ENCODE measurements at regions not wholly inside any gene's neighbourhood (a gene's known extent, or its start where the extent isn't known, plus 50 kb on each side); places are given as distances from the start of the nearest gene placed in this dataset.

- DNase-seq (ENCODE audit: low read depth) = peak; percentile 75
Observed at GRCh38 chr17:17398188-17398942, 78.4 kb upstream of the MED9 start.

- peak; percentile 59 for DNase-seq (ENCODE audit: low read depth)
Observed at GRCh38 chr17:17398943-17399926, 77.6 kb upstream of the MED9 start.

- DNase-seq (ENCODE audit: low read depth) = no peak
Observed at GRCh38 chr17:17400070-17400469, 76.7 kb upstream of the MED9 start.

- no peak for DNase-seq (ENCODE audit: low read depth)
Observed at GRCh38 chr17:17400566-17401184, 76.1 kb upstream of the MED9 start.

- DNase-seq (ENCODE audit: low read depth) = peak; percentile 39
Observed at GRCh38 chr17:17401271-17401781, 75.5 kb upstream of the MED9 start.

GRCh38 chr17:17402558-17402957 is 74.2 kb upstream of the MED9 start:
- no peak for DNase-seq (ENCODE audit: low read depth)

GRCh38 chr17:17403065-17403464 is 73.7 kb upstream of the MED9 start:
- no peak for DNase-seq (ENCODE audit: low read depth)

GRCh38 chr17:17403899-17404576 is 72.8 kb upstream of the MED9 start:
- no peak for DNase-seq (ENCODE audit: low read depth)

- DNase-seq (ENCODE audit: low read depth) = no peak
Observed at GRCh38 chr17:17405673-17406072, 71.1 kb upstream of the MED9 start.

GRCh38 chr17:17406225-17406624 is 70.6 kb upstream of the MED9 start:
- DNase-seq (ENCODE audit: low read depth) = peak; percentile 23

GRCh38 chr17:17408236-17408794 is 68.5 kb upstream of the MED9 start:
- peak; percentile 79 for DNase-seq (ENCODE audit: low read depth)

- no peak for DNase-seq (ENCODE audit: low read depth)
Observed at GRCh38 chr17:17410357-17410756, 66.4 kb upstream of the MED9 start.

- DNase-seq (ENCODE audit: low read depth) = no peak
Observed at GRCh38 chr17:17411692-17412091, 65.1 kb upstream of the MED9 start.

GRCh38 chr17:17412326-17412725 is 64.5 kb upstream of the MED9 start:
- peak; percentile 64 for DNase-seq (ENCODE audit: low read depth)

- no peak for DNase-seq (ENCODE audit: low read depth)
Observed at GRCh38 chr17:17413215-17413792, 63.5 kb upstream of the MED9 start.

- DNase-seq (ENCODE audit: low read depth) = peak; percentile 38
Observed at GRCh38 chr17:17413821-17414220, 63.0 kb upstream of the MED9 start.

GRCh38 chr17:17414341-17414805 is 62.4 kb upstream of the MED9 start:
- DNase-seq (ENCODE audit: low read depth) = peak; percentile 95

- DNase-seq (ENCODE audit: low read depth) = peak; percentile 22
Observed at GRCh38 chr17:17415006-17415405, 61.8 kb upstream of the MED9 start.

GRCh38 chr17:17416007-17416399 is 60.8 kb upstream of the MED9 start:
- peak; percentile 88 for DNase-seq (ENCODE audit: low read depth)

- DNase-seq (ENCODE audit: low read depth) = peak; percentile 84
Observed at GRCh38 chr17:17416400-17417360, 60.1 kb upstream of the MED9 start.
